GM18507 (cell line): ENCODE measurements at regions not wholly inside any gene's neighbourhood (a gene's known extent, or its start where the extent isn't known, plus 50 kb on each side); places are given as distances from the start of the nearest gene placed in this dataset.
"Not testable (repeated sequence)": the region's sequence is repeated elsewhere in the genome, so short reads cannot be mapped to it uniquely, and the experiment has no call there.

Experiments used
- DNase-seq: peaks from one replicate; pipeline ENCODE4 v3.0.0; 2011; ENCODE audit warnings: low read depth; ENCODE audit not compliant: insufficient read length; ENCODE audit errors: extremely low spot score
- FAIRE-seq: peaks from 2 replicates; lab custom pipeline; 2011; peaks lifted over from hg19 to GRCh38; lab: Jason Lieb, UNC

GRCh38 chr15:56812961-56813360, 79.7 kb upstream of the ZNF280D start:
- DNase-seq, result no peak
- FAIRE-seq, result no peak

- DNase-seq (no peak), FAIRE-seq (no peak)
Observed at GRCh38 chr15:56812221-56812620, 78.9 kb upstream of the ZNF280D start.

GRCh38 chr15:56811586-56811985, 78.3 kb upstream of the ZNF280D start:
- DNase-seq, result no peak
- FAIRE-seq, result no peak

GRCh38 chr15:56808160-56808559, 74.9 kb upstream of the ZNF280D start:
- no peak for FAIRE-seq
- no peak for DNase-seq

- FAIRE-seq (no peak), DNase-seq (no peak)
Observed at GRCh38 chr15:56806148-56806536, 72.8 kb upstream of the ZNF280D start.

- FAIRE-seq, result peak; percentile 44
Observed at GRCh38 chr15:56805466-56806147, 72.3 kb upstream of the ZNF280D start.

GRCh38 chr15:56804938-56805337, 71.6 kb upstream of the ZNF280D start:
- FAIRE-seq (no peak), DNase-seq (no peak)

More at GRCh38 chr15:56805466-56806147, 72.3 kb upstream of the ZNF280D start:
- DNase-seq, result no peak

- FAIRE-seq, result peak; percentile 58
- no peak for DNase-seq
Observed at GRCh38 chr15:56804279-56804678, 71.0 kb upstream of the ZNF280D start.

- FAIRE-seq (no peak), DNase-seq (no peak)
Observed at GRCh38 chr15:56802161-56802560, 68.9 kb upstream of the ZNF280D start.

- FAIRE-seq, result no peak
- no peak for DNase-seq
Observed at GRCh38 chr15:56798639-56799038, 65.3 kb upstream of the ZNF280D start.

GRCh38 chr15:56797720-56798275, 64.5 kb upstream of the ZNF280D start:
- DNase-seq, result no peak
- no peak for FAIRE-seq

- FAIRE-seq (no peak), DNase-seq (no peak)
Observed at GRCh38 chr15:56795502-56795901, 62.2 kb upstream of the ZNF280D start.

- no peak for DNase-seq
- no peak for FAIRE-seq
Observed at GRCh38 chr15:56794553-56795329, 61.4 kb upstream of the ZNF280D start.

- FAIRE-seq (no peak), DNase-seq (no peak)
Observed at GRCh38 chr15:56794165-56794552, 60.9 kb upstream of the ZNF280D start.

GRCh38 chr15:56792211-56792610, 58.9 kb upstream of the ZNF280D start:
- DNase-seq, result no peak
- FAIRE-seq, result no peak

GRCh38 chr15:56791521-56791920, 58.2 kb upstream of the ZNF280D start:
- DNase-seq, FAIRE-seq: not testable (repeated sequence)

- DNase-seq, result no peak
- FAIRE-seq, result no peak
Observed at GRCh38 chr15:56788359-56788758, 55.0 kb upstream of the ZNF280D start.

GRCh38 chr15:56786966-56787365, 53.7 kb upstream of the ZNF280D start:
- DNase-seq (peak; percentile 28), FAIRE-seq (peak; percentile 67)

- DNase-seq, result no peak
- FAIRE-seq, result no peak
Observed at GRCh38 chr15:56783857-56784661, 50.8 kb upstream of the ZNF280D start.
